CD4-positive, alpha-beta T cell (primary cell): ENCODE measurements at regions not wholly inside any gene's neighbourhood (a gene's known extent, or its start where the extent isn't known, plus 50 kb on each side); places are given as distances from the start of the nearest gene placed in this dataset.

ENCODE experiments used
- ATAC-seq: fragments of 200-7000 bp; cut with Tn5 transposase; one replicate; pipeline ENCODE4 v1.10.0; 2022; ENCODE audit warnings: mild to moderate bottlenecking; ENCODE audit not compliant: poor library complexity
- CTCF ChIA-PET: fragments of 350-600 bp; sonication (Branson Sonifier 250); formaldehyde crosslinking; loops from one replicate; lab custom pipeline; 2021; ENCODE audit warnings: antibody characterized with exemption, inconsistent platforms; lab: Charles Lee
- POLR2A ChIA-PET: fragments of 350-600 bp; sonication (Branson Sonifier 250); formaldehyde crosslinking; loops from one replicate; lab custom pipeline; 2021; ENCODE audit warnings: antibody characterized with exemption, inconsistent platforms; lab: Charles Lee
- DNase-seq, 14 experiments: peaks; one replicate each; pipeline ENCODE4 v3.0.0-alpha.2; 2013 to 2020; ENCODE audit warnings: mixed read lengths in 2 of 14
- H3K27ac ChIP-seq, 2 donors: one replicate each; pipeline versions ENCODE4 v1.5.1 to v1.7.0; 2013; ENCODE audit warnings: low read length in 2 of 2, low read depth in 1 of 2, mild to moderate bottlenecking in 1 of 2
- H3K27me3 ChIP-seq, 2 experiments: 1 replicate in 1 of 2; 2 replicates in 1 of 2; pipeline versions ENCODE4 v1.6.1 to v1.7.0; 2013; ENCODE audit warnings: low read length in 2 of 2, control low read depth in 1 of 2, mild to moderate bottlenecking in 1 of 2, moderate library complexity in 1 of 2; ENCODE audit not compliant: insufficient read depth in 2 of 2, control insufficient read depth in 1 of 2
- H3K36me3 ChIP-seq: one replicate; pipeline ENCODE4 v1.6.1; 2013; ENCODE audit warnings: low read length, control low read depth; ENCODE audit not compliant: insufficient read depth
- H3K4me1 ChIP-seq: one replicate; pipeline ENCODE4 v1.6.1; 2013; ENCODE audit warnings: low read length, control low read depth; ENCODE audit not compliant: insufficient read depth
- H3K4me3 ChIP-seq: one replicate; pipeline ENCODE4 v1.5.1; 2013; ENCODE audit warnings: mild to moderate bottlenecking, low read length, moderate library complexity
- H3K9me3 ChIP-seq, 2 experiments: 1 replicate in 1 of 2; 2 replicates in 1 of 2; pipeline versions ENCODE4 v1.6.1 to v1.7.0; 2013; ENCODE audit warnings: low read length in 2 of 2, mild to moderate bottlenecking in 2 of 2, control low read depth in 1 of 2, moderate library complexity in 1 of 2; ENCODE audit not compliant: control insufficient read depth in 1 of 2, insufficient read depth in 1 of 2
- H3K27ac Mint-ChIP-seq: one replicate; pipeline ENCODE4 v1.8.0; 2020; ENCODE audit warnings: mixed read lengths
- H3K27me3 Mint-ChIP-seq: one replicate; pipeline ENCODE4 v1.8.0; 2021; ENCODE audit warnings: mixed read lengths
- H3K36me3 Mint-ChIP-seq: one replicate; pipeline ENCODE4 v1.8.0; 2021; ENCODE audit warnings: low read depth, mixed read lengths
- H3K4me1 Mint-ChIP-seq: one replicate; pipeline ENCODE4 v1.8.0; 2021; ENCODE audit warnings: low read depth, mixed read lengths
- H3K4me3 Mint-ChIP-seq: one replicate; pipeline ENCODE4 v1.8.0; 2020; ENCODE audit warnings: mild to moderate bottlenecking, mixed read lengths
- H3K9me3 Mint-ChIP-seq: one replicate; pipeline ENCODE4 v1.8.0; 2020; ENCODE audit warnings: mixed read lengths
- intact Hi-C, 2 experiments: fragments of 100-400 bp; cut with DNase I in 1 of 2; cut with micrococcal nuclease in 1 of 2; formaldehyde crosslinking; loops; one replicate each; pipeline versions ENCODE4 v1.15.1 to v1.9.0; 2023 to 2025; cut with DNase I, micrococcal nuclease
- TF ChIP-seq, protein P1 (sequence below): fragments of 200-600 bp; IDR thresholded peaks from one replicate; pipeline ENCODE4 v1.8.0; 2022; ENCODE audit warnings: antibody characterized with exemption, mild to moderate bottlenecking

DNA sequence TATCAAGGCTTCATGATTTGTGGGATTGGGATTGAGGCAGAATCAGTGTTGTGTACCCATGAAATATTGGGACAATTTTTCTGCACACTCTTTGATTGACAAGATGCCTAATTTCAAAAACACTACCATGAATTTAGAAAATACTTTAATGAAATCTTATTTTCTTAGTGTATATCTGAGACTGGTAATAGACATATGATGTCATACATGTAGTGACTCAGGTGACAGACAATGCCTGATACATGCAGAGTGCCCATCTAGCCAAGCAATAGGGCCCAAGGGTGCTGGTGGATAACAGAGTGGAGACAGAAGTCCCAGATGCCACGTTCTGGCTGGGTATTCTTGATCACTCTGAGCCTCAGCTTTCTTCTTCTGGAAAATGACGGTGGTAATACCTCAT, 279.6 kb upstream of the ARID1B start:
- intact Hi-C loops = no loop called here
- H3K4me1 Mint-ChIP-seq = no peaks in the 10 kb centered on the region
- DNase-seq = no peak
- TF ChIP-seq, protein P1, sequence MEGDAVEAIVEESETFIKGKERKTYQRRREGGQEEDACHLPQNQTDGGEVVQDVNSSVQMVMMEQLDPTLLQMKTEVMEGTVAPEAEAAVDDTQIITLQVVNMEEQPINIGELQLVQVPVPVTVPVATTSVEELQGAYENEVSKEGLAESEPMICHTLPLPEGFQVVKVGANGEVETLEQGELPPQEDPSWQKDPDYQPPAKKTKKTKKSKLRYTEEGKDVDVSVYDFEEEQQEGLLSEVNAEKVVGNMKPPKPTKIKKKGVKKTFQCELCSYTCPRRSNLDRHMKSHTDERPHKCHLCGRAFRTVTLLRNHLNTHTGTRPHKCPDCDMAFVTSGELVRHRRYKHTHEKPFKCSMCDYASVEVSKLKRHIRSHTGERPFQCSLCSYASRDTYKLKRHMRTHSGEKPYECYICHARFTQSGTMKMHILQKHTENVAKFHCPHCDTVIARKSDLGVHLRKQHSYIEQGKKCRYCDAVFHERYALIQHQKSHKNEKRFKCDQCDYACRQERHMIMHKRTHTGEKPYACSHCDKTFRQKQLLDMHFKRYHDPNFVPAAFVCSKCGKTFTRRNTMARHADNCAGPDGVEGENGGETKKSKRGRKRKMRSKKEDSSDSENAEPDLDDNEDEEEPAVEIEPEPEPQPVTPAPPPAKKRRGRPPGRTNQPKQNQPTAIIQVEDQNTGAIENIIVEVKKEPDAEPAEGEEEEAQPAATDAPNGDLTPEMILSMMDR = no peak
- ChIA-PET POLR2A (no interaction called here), CTCF (no interaction called here)
- ATAC-seq = no peak
- no peaks in the 10 kb centered on the region for H3K27me3 Mint-ChIP-seq
- Histone ChIP-seq H3K4me3 (no peak overlapping the region), H3K4me1 (no peaks in the 10 kb centered on the region), H3K27ac (no peak overlapping the region), H3K9me3 (no peaks in the 10 kb centered on the region), H3K36me3 (no peaks in the 10 kb centered on the region), H3K27me3 (peaks cover 0 to 2% of the 10 kb centered on the region in 2 experiments)
- H3K4me3 Mint-ChIP-seq = no peak overlapping the region
- no peaks in the 10 kb centered on the region for H3K9me3 Mint-ChIP-seq
- no peaks in the 10 kb centered on the region for H3K36me3 Mint-ChIP-seq
- H3K27ac Mint-ChIP-seq = no peak overlapping the region

GRCh38 chr6:156487877-156488276, 289.3 kb upstream of the ARID1B start:
- Histone ChIP-seq H3K36me3 (no peaks in the 10 kb centered on the region), H3K27ac (no peak overlapping the region), H3K27me3 (no peaks in the 10 kb centered on the region), H3K4me1 (no peaks in the 10 kb centered on the region), H3K9me3 (peaks cover 0 to 6% of the 10 kb centered on the region in 2 experiments), H3K4me3 (no peak overlapping the region)
- ChIA-PET CTCF (no interaction called here), POLR2A (no interaction called here)
- TF ChIP-seq, protein P1 = no peak
- DNase-seq (no peak), ATAC-seq (no peak)
- Mint-ChIP-seq H3K27ac (no peak overlapping the region), H3K4me1 (no peaks in the 10 kb centered on the region), H3K27me3 (no peaks in the 10 kb centered on the region), H3K9me3 (peaks cover 4% of the 10 kb centered on the region), H3K36me3 (no peaks in the 10 kb centered on the region), H3K4me3 (no peak overlapping the region)
- intact Hi-C loops = no loop called here

DNA sequence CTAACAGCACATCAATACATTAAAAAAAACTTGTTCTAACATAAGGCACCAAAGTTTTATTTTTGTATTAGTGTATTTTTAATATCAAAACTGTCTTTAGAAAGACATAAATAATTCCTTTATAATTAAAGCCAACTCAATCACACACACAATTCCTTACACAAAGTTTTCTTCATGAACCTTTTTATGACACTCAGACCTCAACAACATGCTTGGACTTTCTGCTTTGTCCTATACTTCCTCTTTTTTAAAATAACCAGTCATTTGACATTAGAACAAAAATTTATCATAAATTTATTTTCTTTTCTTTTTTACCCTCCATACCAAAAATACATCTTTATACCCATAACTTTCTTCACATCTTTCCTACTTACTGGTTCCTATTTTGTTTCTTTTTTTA, 292.0 kb upstream of the ARID1B start:
- no peak overlapping the region for H3K27ac ChIP-seq
- no peak overlapping the region for H3K4me3 ChIP-seq
- H3K27me3 ChIP-seq = no peaks in the 10 kb centered on the region
- no peaks in the 10 kb centered on the region for H3K4me1 ChIP-seq
- TF ChIP-seq, protein P1 = no peak
- ChIA-PET CTCF (no interaction called here), POLR2A (no interaction called here)
- Mint-ChIP-seq H3K9me3 (peaks cover 7% of the 10 kb centered on the region), H3K4me1 (no peaks in the 10 kb centered on the region), H3K36me3 (no peaks in the 10 kb centered on the region), H3K27ac (no peak overlapping the region), H3K27me3 (no peaks in the 10 kb centered on the region), H3K4me3 (no peak overlapping the region)
- intact Hi-C loops = no loop called here
- DNase-seq (no peak), ATAC-seq (no peak)
- no peaks in the 10 kb centered on the region for H3K36me3 ChIP-seq
- H3K9me3 ChIP-seq = no peaks in the 10 kb centered on the region
